HepG2 (cell line): ENCODE measurements at regions not wholly inside any gene's neighbourhood (a gene's known extent, or its start where the extent isn't known, plus 50 kb on each side); places are given as distances from the start of the nearest gene placed in this dataset.

ENCODE experiments used
- NFIC ChIP-seq: IDR thresholded peaks from 2 replicates; pipeline ENCODE4 v1.6.1; 2012; ENCODE audit warnings: mild to moderate bottlenecking, low read length, inconsistent platforms
- NR2F6 ChIP-seq, 2 experiments: IDR thresholded peaks; 2 replicates each; pipeline ENCODE4 v1.6.1; 2016; ENCODE audit warnings: antibody characterized with exemption in 1 of 2, mild to moderate bottlenecking in 1 of 2
- TF ChIP-seq, protein P1 (sequence below): sonication (generic); formaldehyde crosslinking; IDR thresholded peaks from 2 replicates; pipeline ENCODE4 v1.9.0; 2021; ENCODE audit warnings: mild to moderate bottlenecking, missing genetic modification reagents
- TF ChIP-seq, protein P2 (sequence below): sonication (generic); formaldehyde crosslinking; IDR thresholded peaks from 2 replicates; pipeline ENCODE4 v1.4.0; 2020; ENCODE audit warnings: mild to moderate bottlenecking, missing genetic modification reagents
- TF ChIP-seq, protein P3 (sequence below): sonication (generic); formaldehyde crosslinking; IDR thresholded peaks from 2 replicates; pipeline ENCODE4 v1.8.0; 2023; ENCODE audit warnings: mild to moderate bottlenecking, missing genetic modification reagents

DNA sequence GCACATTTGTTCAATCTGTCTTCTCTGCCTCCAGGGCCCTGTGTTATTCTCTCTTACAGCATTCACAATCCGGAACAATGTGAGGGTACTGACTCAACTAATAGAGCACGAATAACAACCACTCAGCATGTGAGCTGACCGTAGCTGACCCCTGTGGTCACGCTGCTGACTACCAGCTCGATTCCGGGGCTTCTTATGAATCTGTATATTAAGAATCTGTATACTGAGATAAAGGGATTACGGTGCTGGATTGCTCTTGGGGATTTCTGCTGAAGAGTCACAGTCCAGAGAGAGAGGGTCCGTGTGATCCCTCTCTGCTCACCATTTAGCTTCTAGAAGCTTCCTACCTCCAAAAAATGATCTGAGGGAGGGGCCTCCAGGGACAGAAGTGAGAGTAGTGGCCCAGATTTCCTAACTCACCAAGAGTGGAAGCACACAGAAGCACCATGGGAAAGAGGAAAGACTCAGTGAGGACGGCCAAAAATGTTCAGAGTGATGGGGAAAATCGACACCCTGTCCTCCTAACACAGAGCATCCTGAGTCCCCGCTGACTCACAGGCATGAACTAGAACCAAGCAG is 156.2 kb downstream of the THBS2 start (continued):
- TF ChIP-seq, protein P1, sequence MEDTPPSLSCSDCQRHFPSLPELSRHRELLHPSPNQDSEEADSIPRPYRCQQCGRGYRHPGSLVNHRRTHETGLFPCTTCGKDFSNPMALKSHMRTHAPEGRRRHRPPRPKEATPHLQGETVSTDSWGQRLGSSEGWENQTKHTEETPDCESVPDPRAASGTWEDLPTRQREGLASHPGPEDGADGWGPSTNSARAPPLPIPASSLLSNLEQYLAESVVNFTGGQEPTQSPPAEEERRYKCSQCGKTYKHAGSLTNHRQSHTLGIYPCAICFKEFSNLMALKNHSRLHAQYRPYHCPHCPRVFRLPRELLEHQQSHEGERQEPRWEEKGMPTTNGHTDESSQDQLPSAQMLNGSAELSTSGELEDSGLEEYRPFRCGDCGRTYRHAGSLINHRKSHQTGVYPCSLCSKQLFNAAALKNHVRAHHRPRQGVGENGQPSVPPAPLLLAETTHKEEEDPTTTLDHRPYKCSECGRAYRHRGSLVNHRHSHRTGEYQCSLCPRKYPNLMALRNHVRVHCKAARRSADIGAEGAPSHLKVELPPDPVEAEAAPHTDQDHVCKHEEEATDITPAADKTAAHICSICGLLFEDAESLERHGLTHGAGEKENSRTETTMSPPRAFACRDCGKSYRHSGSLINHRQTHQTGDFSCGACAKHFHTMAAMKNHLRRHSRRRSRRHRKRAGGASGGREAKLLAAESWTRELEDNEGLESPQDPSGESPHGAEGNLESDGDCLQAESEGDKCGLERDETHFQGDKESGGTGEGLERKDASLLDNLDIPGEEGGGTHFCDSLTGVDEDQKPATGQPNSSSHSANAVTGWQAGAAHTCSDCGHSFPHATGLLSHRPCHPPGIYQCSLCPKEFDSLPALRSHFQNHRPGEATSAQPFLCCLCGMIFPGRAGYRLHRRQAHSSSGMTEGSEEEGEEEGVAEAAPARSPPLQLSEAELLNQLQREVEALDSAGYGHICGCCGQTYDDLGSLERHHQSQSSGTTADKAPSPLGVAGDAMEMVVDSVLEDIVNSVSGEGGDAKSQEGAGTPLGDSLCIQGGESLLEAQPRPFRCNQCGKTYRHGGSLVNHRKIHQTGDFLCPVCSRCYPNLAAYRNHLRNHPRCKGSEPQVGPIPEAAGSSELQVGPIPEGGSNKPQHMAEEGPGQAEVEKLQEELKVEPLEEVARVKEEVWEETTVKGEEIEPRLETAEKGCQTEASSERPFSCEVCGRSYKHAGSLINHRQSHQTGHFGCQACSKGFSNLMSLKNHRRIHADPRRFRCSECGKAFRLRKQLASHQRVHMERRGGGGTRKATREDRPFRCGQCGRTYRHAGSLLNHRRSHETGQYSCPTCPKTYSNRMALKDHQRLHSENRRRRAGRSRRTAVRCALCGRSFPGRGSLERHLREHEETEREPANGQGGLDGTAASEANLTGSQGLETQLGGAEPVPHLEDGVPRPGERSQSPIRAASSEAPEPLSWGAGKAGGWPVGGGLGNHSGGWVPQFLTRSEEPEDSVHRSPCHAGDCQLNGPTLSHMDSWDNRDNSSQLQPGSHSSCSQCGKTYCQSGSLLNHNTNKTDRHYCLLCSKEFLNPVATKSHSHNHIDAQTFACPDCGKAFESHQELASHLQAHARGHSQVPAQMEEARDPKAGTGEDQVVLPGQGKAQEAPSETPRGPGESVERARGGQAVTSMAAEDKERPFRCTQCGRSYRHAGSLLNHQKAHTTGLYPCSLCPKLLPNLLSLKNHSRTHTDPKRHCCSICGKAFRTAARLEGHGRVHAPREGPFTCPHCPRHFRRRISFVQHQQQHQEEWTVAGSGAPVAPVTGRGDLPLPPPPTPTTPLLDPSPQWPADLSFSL (CRISPR knock-in tag) = no peak
- TF ChIP-seq, protein P2, sequence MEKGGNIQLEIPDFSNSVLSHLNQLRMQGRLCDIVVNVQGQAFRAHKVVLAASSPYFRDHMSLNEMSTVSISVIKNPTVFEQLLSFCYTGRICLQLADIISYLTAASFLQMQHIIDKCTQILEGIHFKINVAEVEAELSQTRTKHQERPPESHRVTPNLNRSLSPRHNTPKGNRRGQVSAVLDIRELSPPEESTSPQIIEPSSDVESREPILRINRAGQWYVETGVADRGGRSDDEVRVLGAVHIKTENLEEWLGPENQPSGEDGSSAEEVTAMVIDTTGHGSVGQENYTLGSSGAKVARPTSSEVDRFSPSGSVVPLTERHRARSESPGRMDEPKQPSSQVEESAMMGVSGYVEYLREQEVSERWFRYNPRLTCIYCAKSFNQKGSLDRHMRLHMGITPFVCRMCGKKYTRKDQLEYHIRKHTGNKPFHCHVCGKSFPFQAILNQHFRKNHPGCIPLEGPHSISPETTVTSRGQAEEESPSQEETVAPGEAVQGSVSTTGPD (CRISPR knock-in tag) = no peak
- TF ChIP-seq, protein P3, sequence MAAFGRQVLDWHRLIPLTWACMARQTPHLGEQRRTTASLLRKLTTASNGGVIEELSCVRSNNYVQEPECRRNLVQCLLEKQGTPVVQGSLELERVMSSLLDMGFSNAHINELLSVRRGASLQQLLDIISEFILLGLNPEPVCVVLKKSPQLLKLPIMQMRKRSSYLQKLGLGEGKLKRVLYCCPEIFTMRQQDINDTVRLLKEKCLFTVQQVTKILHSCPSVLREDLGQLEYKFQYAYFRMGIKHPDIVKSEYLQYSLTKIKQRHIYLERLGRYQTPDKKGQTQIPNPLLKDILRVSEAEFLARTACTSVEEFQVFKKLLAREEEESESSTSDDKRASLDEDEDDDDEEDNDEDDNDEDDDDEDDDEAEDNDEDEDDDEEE (CRISPR knock-in tag) = no peak
- no peak for TF ChIP-seq NFIC
- no peak for TF ChIP-seq NR2F6 (IDR thresholded peaks at IDR 0.05)
- no peak for TF ChIP-seq NR2F6 (CRISPR knock-in tag; IDR thresholded peaks at IDR 0.05)
- TF ChIP-seq, all 625 proteins: peak for 0
